SU-DHL-6 (cell line): ENCODE measurements at regions not wholly inside any gene's neighbourhood (a gene's known extent, or its start where the extent isn't known, plus 50 kb on each side); places are given as distances from the start of the nearest gene placed in this dataset.

Source experiments
- H2AFZ ChIP-seq: fragments of 200-600 bp; sonication (generic); 2 replicates; pipeline ENCODE4 v1.6.1; 2014; ENCODE audit warnings: low read depth, mild to moderate bottlenecking, moderate library complexity, mixed read lengths, antibody characterized with exemption, low read length; ENCODE audit not compliant: severe bottlenecking
- H3F3A ChIP-seq: fragments of 200-600 bp; shearing (Covaris generic); 2 replicates; pipeline ENCODE4 v1.6.0; 2016; ENCODE audit warnings: antibody characterized with exemption, mild to moderate bottlenecking; ENCODE audit not compliant: insufficient read depth
- H3K27ac ChIP-seq: fragments of 200-600 bp; sonication (generic); 2 replicates; pipeline ENCODE4 v1.5.1; 2016; ENCODE audit warnings: low read depth, mild to moderate bottlenecking, low read length, moderate library complexity, mixed read lengths
- H3K27me3 ChIP-seq: fragments of 200-600 bp; sonication (generic), shearing (Covaris generic); 2 replicates; pipeline ENCODE4 v1.6.0; 2014; ENCODE audit warnings: mild to moderate bottlenecking, low read length
- H3K36me3 ChIP-seq: fragments of 200-600 bp; sonication (generic); 2 replicates; pipeline ENCODE4 v1.6.1; 2014; ENCODE audit warnings: mild to moderate bottlenecking, low read length, mixed read lengths
- H3K4me2 ChIP-seq: fragments of 300-600, 200-600 bp; shearing (Covaris generic), sonication (generic); 2 replicates; pipeline ENCODE4 v1.6.0; 2014; ENCODE audit warnings: low read length, low read depth, mild to moderate bottlenecking; ENCODE audit not compliant: poor library complexity, severe bottlenecking
- H3K4me3 ChIP-seq: fragments of 200-600 bp; sonication (generic); 2 replicates; pipeline ENCODE4 v1.5.1; 2014; ENCODE audit warnings: antibody characterized with exemption, low read length, mild to moderate bottlenecking, mixed read lengths; ENCODE audit not compliant: insufficient read depth, poor library complexity, severe bottlenecking
- H3K79me2 ChIP-seq: fragments of 200-600 bp; sonication (generic); 2 replicates; pipeline ENCODE4 v1.6.1; 2014; ENCODE audit warnings: mild to moderate bottlenecking, low read length, moderate library complexity; ENCODE audit not compliant: insufficient read depth
- H3K9ac ChIP-seq: fragments of 200-600 bp; sonication (generic); 2 replicates; pipeline ENCODE4 v1.7.0; 2014; ENCODE audit warnings: mild to moderate bottlenecking, low read length
- H3K9me2 ChIP-seq: fragments of 200-600 bp; sonication (generic); replicated peaks from 2 replicates; pipeline ENCODE4 v1.6.1; 2014; ENCODE audit warnings: low read length; ENCODE audit not compliant: insufficient read depth
- H3K9me3 ChIP-seq: fragments of 200-600 bp; sonication (generic); 2 replicates; pipeline ENCODE4 v1.6.1; 2014; ENCODE audit warnings: low read length, mixed read lengths; ENCODE audit not compliant: insufficient read depth
- H4K20me1 ChIP-seq: fragments of 200-600 bp; sonication (generic); 2 replicates; pipeline ENCODE4 v1.6.1; 2014; ENCODE audit warnings: low read depth, mild to moderate bottlenecking, antibody characterized with exemption, low read length, moderate library complexity, mixed read lengths
- EZH2phosphoT487 ChIP-seq: fragments of 200-600 bp; sonication (generic), shearing (Covaris generic); conservative IDR thresholded peaks from 2 replicates; pipeline ENCODE4 v1.6.1; 2018; ENCODE audit warnings: mild to moderate bottlenecking, antibody characterized with exemption, low read length, moderate library complexity, mixed read lengths
- TF ChIP-seq, protein P1 (sequence below): fragments of 200-600 bp; sonication (generic); IDR thresholded peaks from one replicate; pipeline ENCODE4 v1.5.1; 2017; ENCODE audit warnings: antibody characterized with exemption, mild to moderate bottlenecking, low read length, moderate library complexity; ENCODE audit not compliant: insufficient read depth, poor library complexity, severe bottlenecking

DNA sequence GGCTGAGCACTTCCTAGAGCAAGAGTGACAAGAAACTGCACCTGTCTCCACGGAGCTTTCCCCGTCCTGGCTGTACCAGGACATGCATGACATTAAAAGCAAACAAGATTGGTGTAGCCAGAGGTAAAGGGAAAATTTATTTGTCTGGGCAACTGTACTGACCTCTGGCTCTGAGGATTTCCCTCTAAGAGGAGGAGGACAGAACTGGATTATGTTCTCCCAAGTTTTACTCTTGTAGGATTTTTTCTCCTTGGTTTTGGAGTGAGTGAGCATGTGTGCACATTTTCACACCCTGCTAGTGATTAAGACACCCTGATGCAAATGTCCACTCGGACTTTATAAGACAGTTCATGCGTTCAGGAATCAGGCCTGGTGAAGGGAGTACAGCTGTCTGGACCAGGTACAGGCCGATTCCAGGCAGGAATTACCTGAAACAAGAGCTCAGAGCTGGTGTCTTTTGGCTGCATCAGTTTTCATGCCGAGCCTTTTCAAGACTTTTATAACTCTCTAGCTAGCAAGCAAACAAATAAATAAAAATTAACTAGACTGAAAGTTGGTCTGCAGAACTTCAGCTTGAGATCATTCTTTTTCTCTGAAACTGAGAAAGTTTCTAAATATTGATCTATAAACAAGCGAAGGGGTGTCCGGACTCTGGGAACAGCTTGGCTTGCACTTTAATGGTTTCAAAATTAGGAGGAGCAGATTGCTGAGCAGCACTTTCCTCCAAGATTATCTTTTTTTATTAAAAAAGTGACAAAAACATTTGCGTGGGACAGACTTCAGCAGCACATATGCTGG, 51.3 kb upstream of the SPRY1 start:
- H3K79me2 ChIP-seq = no peaks in the 10 kb centered on the region
- H3F3A ChIP-seq = no peaks in the 10 kb centered on the region
- no peak overlapping the region for H3K4me2 ChIP-seq
- no peak overlapping the region for H2AFZ ChIP-seq
- no peak overlapping the region for H3K9ac ChIP-seq
- no peaks in the 10 kb centered on the region for H3K9me2 ChIP-seq
- TF ChIP-seq, protein P1, sequence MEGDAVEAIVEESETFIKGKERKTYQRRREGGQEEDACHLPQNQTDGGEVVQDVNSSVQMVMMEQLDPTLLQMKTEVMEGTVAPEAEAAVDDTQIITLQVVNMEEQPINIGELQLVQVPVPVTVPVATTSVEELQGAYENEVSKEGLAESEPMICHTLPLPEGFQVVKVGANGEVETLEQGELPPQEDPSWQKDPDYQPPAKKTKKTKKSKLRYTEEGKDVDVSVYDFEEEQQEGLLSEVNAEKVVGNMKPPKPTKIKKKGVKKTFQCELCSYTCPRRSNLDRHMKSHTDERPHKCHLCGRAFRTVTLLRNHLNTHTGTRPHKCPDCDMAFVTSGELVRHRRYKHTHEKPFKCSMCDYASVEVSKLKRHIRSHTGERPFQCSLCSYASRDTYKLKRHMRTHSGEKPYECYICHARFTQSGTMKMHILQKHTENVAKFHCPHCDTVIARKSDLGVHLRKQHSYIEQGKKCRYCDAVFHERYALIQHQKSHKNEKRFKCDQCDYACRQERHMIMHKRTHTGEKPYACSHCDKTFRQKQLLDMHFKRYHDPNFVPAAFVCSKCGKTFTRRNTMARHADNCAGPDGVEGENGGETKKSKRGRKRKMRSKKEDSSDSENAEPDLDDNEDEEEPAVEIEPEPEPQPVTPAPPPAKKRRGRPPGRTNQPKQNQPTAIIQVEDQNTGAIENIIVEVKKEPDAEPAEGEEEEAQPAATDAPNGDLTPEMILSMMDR = no peak
- no peak for TF ChIP-seq EZH2phosphoT487
- H4K20me1 ChIP-seq = no peaks in the 10 kb centered on the region
- no peaks in the 10 kb centered on the region for H3K27me3 ChIP-seq
- no peak overlapping the region for H3K4me3 ChIP-seq
- H3K27ac ChIP-seq = no peak overlapping the region
- H3K36me3 ChIP-seq = no peaks in the 10 kb centered on the region
- no peaks in the 10 kb centered on the region for H3K9me3 ChIP-seq

DNA sequence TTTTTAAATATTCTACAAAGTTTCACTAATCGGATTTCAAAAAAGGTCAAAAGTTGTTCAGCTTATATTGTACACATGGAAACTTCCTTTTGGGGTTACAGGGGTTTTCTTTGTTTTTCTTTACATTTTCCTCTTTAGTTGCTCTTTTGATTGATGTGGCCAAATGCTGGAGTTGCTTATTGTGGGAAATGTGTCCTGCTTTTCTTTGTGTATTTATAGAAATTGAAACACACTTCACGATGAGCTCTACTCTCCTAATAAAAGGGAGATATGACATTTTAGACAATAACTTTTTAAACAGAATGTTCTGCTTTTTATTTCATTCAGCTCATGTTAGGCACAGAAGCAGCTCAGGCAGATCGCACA, 50.7 kb upstream of the SPRY1 start:
- no peaks in the 10 kb centered on the region for H3K27me3 ChIP-seq
- no peaks in the 10 kb centered on the region for H3K36me3 ChIP-seq
- H4K20me1 ChIP-seq = no peaks in the 10 kb centered on the region
- no peak overlapping the region for H3K4me2 ChIP-seq
- H2AFZ ChIP-seq = no peak overlapping the region
- no peak overlapping the region for H3K4me3 ChIP-seq
- H3K79me2 ChIP-seq = no peaks in the 10 kb centered on the region
- H3F3A ChIP-seq = no peaks in the 10 kb centered on the region
- no peak overlapping the region for H3K9ac ChIP-seq
- H3K27ac ChIP-seq = no peak overlapping the region
- no peaks in the 10 kb centered on the region for H3K9me2 ChIP-seq
- no peaks in the 10 kb centered on the region for H3K9me3 ChIP-seq
- no peak for TF ChIP-seq EZH2phosphoT487
- TF ChIP-seq, protein P1 = no peak

DNA sequence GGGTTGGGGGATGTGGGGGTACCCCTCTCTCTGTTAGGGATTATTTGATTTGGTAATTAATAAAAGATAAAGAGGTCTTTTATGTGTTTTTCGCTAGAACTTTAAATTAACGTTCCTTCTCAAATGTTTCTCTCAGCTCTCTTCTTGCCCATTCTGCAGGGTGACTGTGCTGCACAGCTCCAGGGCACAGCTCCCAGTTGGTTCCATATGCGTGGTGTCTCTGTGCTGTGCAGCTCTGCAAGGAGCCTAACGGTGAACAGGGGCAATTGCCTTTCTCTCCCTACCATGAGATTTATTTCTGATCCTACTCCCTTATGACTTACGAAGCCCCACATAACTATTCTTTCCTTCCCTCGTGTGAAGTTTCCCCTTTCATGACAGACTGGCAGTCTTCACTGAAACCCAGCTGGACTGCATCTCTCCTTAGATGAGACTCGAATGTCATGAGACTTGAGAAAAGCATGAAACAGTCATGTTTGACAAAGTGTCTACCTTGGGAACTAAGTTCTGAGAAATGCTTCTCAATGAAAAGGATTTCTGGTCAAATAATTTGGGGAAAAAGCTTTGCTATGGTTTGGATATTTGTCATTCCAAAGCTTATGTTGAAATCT, 50.2 kb upstream of the SPRY1 start:
- Histone ChIP-seq H3F3A (no peaks in the 10 kb centered on the region), H2AFZ (no peak overlapping the region), H3K27me3 (no peaks in the 10 kb centered on the region), H3K36me3 (no peaks in the 10 kb centered on the region), H3K27ac (no peak overlapping the region), H3K79me2 (no peaks in the 10 kb centered on the region), H3K4me2 (no peak overlapping the region), H3K9ac (no peak overlapping the region), H3K4me3 (no peak overlapping the region), H4K20me1 (no peaks in the 10 kb centered on the region), H3K9me2 (no peaks in the 10 kb centered on the region), H3K9me3 (no peaks in the 10 kb centered on the region)
- TF ChIP-seq, protein P1 = no peak
- TF ChIP-seq EZH2phosphoT487 = no peak
